ENCODE measurements at regions not wholly inside any gene's neighbourhood (a gene's known extent, or its start where the extent isn't known, plus 50 kb on each side); places are given as distances from the start of the nearest gene placed in this dataset.

DNA sequence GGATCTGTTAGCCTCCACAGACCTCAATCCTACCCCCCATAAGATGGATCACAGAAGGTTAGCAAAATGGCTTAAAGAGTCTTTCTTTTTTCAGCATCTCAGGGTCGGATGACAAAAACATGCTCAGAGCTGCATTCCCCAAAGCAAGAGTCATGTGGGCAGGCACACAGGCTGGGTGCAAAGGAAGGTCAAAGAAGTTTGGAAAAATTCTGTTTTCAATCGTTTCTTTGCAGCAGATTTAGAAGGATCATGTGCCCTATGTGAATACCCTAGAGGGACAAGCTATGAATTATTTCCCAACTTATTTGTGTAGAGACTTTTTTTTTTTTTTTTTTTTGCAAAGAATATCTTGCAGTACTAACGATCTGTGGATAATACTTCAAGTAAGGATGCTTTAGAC is 845.4 kb downstream of the VRK1 start:
- no peak overlapping the region for H2AFZ ChIP-seq (ENCODE audit: low read length)
- no peaks in the 10 kb centered on the region for H3K27me3 ChIP-seq (ENCODE audit: control insufficient read depth in 1 of 2, insufficient read depth in 2 of 2, low read length in 2 of 2)
- CTCF ChIA-PET (ENCODE audit: low intra/inter-chr PET ratio, low total read pairs), result no interaction called here
- H3K27ac ChIP-seq (ENCODE audit: extremely low read length, insufficient read depth, low read length), result no peak overlapping the region
- intact Hi-C loops (cut with micrococcal nuclease; ENCODE audit: unreplicated experiment) (no loop called here), in situ Hi-C loops (cut with HindIII; ENCODE audit: extremely low pct_ligation_motif_present, low pct_unique_long_range_greater_than_20kb) (no loop called here)
- no TSS peak for BruUV-seq (replicated peaks)
- H3K36me3 ChIP-seq (replicated peaks in 1 of 2; ENCODE audit: control insufficient read depth in 1 of 2, insufficient read depth in 2 of 2, low read length in 2 of 2), result no peaks in the 10 kb centered on the region
- WGBS (ENCODE audit: low lambda C conversion rate), result 1% methylated on average over 3 of the region's 3 CpGs
- ATAC-seq (no peak), FAIRE-seq (no peak), DNase-seq (ENCODE audit: low spot score) (no peak)
- POLR2A ChIA-PET, result no interaction called here
- no peak overlapping the region for H3K4me2 ChIP-seq (ENCODE audit: low read depth, low read length)
- no peak overlapping the region for H3K4me3 ChIP-seq (replicated peaks in 1 of 3; ENCODE audit: insufficient read depth in 1 of 3, low read depth in 2 of 3, low read length in 3 of 3)
- no peak overlapping the region for H3K9ac ChIP-seq (ENCODE audit: insufficient read depth, low read depth, low read length)
- no peaks in the 10 kb centered on the region for H3K4me1 ChIP-seq (ENCODE audit: insufficient read depth, low read length)
- H3K79me2 ChIP-seq (ENCODE audit: insufficient read depth, low read length), result no peaks in the 10 kb centered on the region
- H3K9me3 ChIP-seq (ENCODE audit: low read length), result peaks cover 88% of the 10 kb centered on the region
- H4K20me1 ChIP-seq (ENCODE audit: insufficient read depth, low read length), result no peaks in the 10 kb centered on the region
- TF ChIP-seq CENPT (CRISPR knock-in tag; IDR thresholded peaks at IDR 0.05; ENCODE audit: low read depth) (no peak), ZNF562 (CRISPR knock-in tag; IDR thresholded peaks at IDR 0.05; ENCODE audit: borderline replicate concordance) (no peak), ARNT (IDR thresholded peaks at IDR 0.05) (no peak), HNRNPL (IDR thresholded peaks at IDR 0.05; ENCODE audit: low read depth, low read length) (no peak), MEF2D (CRISPR knock-in tag; IDR thresholded peaks at IDR 0.05) (no peak), EED (CRISPR knock-in tag; IDR thresholded peaks at IDR 0.05) (no peak), NCOA2 (CRISPR knock-in tag; IDR thresholded peaks at IDR 0.05) (no peak), ZFX (CRISPR knock-in tag; IDR thresholded peaks at IDR 0.05; ENCODE audit: low read depth) (no peak), FOXP1 (IDR thresholded peaks at IDR 0.05) (no peak), FOXP1 (CRISPR knock-in tag; IDR thresholded peaks at IDR 0.05) (no peak), ZNF264 (CRISPR knock-in tag; IDR thresholded peaks at IDR 0.05) (no peak), HMG20A (CRISPR knock-in tag; IDR thresholded peaks at IDR 0.05; ENCODE audit: borderline replicate concordance) (no peak), GTF2F1 (IDR thresholded peaks at IDR 0.05; ENCODE audit: low read length) (no peak), SRY (CRISPR knock-in tag; IDR thresholded peaks at IDR 0.05) (no peak)
- TF ChIP-seq, protein P1, sequence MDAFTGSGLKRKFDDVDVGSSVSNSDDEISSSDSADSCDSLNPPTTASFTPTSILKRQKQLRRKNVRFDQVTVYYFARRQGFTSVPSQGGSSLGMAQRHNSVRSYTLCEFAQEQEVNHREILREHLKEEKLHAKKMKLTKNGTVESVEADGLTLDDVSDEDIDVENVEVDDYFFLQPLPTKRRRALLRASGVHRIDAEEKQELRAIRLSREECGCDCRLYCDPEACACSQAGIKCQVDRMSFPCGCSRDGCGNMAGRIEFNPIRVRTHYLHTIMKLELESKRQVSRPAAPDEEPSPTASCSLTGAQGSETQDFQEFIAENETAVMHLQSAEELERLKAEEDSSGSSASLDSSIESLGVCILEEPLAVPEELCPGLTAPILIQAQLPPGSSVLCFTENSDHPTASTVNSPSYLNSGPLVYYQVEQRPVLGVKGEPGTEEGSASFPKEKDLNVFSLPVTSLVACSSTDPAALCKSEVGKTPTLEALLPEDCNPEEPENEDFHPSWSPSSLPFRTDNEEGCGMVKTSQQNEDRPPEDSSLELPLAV (CRISPR knock-in tag; conservative IDR thresholded peaks at IDR 0.05; ENCODE audit: low read depth), result no peak
- TF ChIP-seq, protein P2, sequence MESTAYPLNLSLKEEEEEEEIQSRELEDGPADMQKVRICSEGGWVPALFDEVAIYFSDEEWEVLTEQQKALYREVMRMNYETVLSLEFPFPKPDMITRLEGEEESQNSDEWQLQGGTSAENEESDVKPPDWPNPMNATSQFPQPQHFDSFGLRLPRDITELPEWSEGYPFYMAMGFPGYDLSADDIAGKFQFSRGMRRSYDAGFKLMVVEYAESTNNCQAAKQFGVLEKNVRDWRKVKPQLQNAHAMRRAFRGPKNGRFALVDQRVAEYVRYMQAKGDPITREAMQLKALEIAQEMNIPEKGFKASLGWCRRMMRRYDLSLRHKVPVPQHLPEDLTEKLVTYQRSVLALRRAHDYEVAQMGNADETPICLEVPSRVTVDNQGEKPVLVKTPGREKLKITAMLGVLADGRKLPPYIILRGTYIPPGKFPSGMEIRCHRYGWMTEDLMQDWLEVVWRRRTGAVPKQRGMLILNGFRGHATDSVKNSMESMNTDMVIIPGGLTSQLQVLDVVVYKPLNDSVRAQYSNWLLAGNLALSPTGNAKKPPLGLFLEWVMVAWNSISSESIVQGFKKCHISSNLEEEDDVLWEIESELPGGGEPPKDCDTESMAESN (CRISPR knock-in tag; conservative IDR thresholded peaks at IDR 0.05), result no peak
- TF ChIP-seq, protein P3, sequence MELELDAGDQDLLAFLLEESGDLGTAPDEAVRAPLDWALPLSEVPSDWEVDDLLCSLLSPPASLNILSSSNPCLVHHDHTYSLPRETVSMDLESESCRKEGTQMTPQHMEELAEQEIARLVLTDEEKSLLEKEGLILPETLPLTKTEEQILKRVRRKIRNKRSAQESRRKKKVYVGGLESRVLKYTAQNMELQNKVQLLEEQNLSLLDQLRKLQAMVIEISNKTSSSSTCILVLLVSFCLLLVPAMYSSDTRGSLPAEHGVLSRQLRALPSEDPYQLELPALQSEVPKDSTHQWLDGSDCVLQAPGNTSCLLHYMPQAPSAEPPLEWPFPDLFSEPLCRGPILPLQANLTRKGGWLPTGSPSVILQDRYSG (CRISPR knock-in tag; IDR thresholded peaks at IDR 0.05), result no peak
- TF ChIP-seq, protein P4, sequence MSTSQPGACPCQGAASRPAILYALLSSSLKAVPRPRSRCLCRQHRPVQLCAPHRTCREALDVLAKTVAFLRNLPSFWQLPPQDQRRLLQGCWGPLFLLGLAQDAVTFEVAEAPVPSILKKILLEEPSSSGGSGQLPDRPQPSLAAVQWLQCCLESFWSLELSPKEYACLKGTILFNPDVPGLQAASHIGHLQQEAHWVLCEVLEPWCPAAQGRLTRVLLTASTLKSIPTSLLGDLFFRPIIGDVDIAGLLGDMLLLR (CRISPR knock-in tag; IDR thresholded peaks at IDR 0.05), result no peak
- TF ChIP-seq, protein P5, sequence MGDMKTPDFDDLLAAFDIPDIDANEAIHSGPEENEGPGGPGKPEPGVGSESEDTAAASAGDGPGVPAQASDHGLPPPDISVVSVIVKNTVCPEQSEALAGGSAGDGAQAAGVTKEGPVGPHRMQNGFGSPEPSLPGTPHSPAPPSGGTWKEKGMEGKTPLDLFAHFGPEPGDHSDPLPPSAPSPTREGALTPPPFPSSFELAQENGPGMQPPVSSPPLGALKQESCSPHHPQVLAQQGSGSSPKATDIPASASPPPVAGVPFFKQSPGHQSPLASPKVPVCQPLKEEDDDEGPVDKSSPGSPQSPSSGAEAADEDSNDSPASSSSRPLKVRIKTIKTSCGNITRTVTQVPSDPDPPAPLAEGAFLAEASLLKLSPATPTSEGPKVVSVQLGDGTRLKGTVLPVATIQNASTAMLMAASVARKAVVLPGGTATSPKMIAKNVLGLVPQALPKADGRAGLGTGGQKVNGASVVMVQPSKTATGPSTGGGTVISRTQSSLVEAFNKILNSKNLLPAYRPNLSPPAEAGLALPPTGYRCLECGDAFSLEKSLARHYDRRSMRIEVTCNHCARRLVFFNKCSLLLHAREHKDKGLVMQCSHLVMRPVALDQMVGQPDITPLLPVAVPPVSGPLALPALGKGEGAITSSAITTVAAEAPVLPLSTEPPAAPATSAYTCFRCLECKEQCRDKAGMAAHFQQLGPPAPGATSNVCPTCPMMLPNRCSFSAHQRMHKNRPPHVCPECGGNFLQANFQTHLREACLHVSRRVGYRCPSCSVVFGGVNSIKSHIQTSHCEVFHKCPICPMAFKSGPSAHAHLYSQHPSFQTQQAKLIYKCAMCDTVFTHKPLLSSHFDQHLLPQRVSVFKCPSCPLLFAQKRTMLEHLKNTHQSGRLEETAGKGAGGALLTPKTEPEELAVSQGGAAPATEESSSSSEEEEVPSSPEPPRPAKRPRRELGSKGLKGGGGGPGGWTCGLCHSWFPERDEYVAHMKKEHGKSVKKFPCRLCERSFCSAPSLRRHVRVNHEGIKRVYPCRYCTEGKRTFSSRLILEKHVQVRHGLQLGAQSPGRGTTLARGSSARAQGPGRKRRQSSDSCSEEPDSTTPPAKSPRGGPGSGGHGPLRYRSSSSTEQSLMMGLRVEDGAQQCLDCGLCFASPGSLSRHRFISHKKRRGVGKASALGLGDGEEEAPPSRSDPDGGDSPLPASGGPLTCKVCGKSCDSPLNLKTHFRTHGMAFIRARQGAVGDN (CRISPR knock-in tag; IDR thresholded peaks at IDR 0.05), result no peak

Measured in HepG2 (cell line).